Fibroblast of skin of right quadriceps (primary cell): ENCODE measurements at regions not wholly inside any gene's neighbourhood (a gene's known extent, or its start where the extent isn't known, plus 50 kb on each side); places are given as distances from the start of the nearest gene placed in this dataset.

ENCODE experiments used
- DNase-seq: peaks from one replicate; pipeline ENCODE4 v3.0.0-alpha.2; 2013

DNA sequence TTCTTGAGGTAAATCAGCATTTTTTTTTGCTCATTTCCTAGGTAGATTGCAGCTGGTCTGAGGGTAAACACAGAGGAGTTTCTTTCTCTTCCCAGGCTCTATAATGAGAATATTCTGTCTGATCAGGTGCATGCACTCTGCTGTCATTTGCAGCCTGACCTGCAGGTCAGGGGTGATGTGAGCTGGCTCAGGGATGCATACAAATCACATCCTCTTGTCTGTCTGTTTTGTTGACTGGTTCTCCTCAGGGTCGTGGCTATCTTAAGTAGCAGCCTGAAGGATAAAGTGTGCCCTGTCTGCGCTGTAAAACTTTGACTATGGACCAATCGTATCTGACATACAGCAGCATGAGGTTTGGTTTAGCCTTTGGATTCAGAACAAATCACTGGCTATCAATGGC, 183.4 kb upstream of the POU3F2 start:
- DNase-seq, result no peak

DNA sequence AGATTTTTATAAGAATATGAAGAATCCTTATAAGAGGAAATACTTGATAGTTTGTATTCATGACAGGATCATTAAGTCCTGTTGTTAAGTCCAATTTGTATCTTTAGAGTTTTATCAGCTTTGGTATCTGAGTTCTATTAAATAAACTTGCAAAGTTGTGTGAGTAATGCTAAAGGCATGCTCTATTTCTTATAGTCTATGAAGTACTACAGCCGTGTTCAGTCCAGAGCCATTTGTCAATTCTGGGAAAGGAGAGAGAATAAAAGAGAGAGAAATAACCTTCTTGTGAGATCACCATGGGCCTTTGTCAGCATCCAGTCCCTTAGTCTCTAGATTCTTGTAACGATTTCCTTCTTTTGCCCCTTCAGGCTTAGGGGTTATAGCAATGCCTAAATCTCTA, 181.2 kb upstream of the POU3F2 start:
- no peak for DNase-seq

DNA sequence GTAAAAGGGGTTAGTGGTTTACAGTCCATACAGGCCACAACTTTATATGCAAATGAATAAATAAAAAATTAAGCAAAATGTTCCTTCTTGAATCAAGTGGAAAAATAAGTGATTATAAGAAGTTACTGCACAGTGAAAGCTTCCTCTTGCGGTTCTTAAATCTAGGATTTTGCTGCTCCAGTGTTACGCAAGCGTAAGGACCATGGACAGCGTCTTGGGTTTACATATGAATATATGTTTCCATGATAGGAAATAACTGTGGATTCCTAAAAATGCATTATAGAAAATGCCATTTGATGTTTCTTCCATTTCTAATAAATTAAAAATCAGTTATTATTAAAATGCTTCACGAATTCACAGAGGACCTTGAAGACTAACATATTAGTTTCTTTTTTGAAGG, 176.6 kb upstream of the POU3F2 start:
- DNase-seq, result peak; percentile 53

DNA sequence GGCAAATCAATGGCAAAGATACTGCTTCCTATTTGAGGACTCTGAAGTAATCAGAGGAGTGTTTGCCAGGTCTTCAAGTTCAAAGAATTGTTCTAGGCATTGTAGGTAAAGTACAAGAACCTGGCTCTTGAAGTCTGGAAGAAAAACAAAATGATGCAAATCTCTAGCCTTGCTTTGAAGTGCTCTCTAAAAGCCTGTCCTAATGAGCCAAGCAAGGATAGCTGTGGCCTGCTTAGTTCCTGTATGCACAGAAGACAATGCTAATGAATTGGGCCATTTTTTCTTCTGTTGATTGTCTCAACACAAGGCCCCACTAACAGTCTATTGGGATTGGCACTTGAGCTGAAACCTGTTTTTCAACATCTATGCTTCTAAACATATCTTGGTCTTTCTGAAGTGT, 165.0 kb upstream of the POU3F2 start:
- DNase-seq, result no peak

DNA sequence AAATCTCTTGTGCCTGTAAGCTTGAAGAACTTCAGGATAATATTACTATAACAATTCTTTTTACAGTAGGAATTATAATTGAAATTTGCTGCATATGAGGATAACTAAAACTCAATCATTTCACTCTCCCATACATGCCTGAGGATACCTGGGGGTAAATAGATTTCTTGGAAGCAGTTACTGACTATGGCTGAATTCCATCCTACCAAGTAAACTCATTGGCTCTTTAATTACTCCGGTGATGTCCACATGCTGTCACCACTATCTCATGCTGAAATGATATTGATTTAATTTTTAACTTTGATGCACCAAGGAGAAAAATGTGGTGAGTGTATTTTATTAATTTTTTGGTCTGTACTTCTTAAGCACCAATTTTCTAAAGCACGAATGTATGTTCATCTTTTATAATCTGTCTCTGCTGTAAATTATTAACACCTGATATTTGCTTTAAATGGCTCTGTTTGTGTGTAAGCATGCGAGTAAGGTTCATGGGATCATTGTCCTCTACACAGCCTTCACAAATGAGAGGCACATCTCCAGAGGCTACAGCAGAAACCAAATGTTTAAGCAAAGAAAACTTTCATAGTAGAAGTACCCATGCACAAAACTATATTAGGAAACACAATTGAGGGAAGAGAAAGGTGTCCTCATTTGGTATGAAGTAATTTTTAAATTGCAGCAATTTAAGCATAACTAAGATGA, 164.2 kb upstream of the POU3F2 start:
- DNase-seq, result no peak

DNA sequence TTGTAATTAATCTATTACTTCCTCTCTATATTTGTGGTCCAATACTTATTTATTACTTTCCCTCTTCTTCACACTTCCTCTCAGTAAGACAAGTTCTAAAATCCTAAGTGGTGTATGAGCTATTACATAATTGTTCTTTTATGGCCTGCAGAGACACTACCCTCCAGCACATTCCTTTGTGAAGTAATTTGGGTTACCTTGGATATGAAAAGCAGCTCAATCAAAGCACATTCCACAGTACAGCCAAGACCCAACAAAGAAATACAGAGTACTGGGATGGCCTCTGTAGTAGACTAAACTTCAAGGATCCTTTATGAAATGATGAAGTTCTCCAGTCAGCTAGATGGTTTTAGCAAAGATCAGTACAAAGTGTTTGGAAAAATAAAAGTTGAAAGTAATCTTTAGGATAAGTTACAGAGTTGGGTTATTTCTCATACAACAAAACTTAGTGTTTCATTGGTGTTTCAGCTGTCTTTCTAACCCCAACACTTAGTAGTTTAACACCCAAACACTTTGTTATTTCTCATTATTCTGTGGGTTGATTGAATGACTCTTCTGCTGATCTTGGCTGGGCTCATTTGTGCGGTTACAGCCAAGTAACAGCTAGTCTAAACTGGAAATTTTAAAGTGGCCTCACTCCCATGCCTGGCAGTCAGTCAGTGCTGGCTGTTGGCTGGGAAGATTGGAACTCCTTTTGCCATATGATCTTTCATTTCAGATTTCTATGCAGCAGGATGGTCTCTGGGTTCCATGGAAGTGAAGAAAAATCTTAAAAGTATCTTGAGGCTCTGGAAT, 161.5 kb upstream of the POU3F2 start:
- DNase-seq, result no peak

DNA sequence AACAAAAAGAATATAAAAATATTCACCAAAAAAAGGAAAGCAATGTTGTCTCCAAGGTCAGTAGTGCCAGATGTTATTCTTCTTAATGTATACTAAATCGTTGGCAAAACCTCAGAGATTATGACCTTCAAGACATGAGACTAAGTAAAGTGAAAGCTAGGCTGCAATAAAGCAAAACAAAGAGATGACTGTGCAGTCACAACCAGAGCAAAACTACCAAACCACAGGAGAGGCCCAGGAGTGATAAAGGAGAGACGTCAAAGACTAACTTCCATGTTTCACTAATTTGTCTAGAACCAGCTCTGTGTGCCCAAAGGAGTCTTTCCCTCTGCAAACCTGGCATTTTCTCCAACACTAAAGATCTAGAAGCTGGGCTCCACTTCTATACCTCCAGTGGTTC, 155.9 kb upstream of the POU3F2 start:
- DNase-seq, result no peak

DNA sequence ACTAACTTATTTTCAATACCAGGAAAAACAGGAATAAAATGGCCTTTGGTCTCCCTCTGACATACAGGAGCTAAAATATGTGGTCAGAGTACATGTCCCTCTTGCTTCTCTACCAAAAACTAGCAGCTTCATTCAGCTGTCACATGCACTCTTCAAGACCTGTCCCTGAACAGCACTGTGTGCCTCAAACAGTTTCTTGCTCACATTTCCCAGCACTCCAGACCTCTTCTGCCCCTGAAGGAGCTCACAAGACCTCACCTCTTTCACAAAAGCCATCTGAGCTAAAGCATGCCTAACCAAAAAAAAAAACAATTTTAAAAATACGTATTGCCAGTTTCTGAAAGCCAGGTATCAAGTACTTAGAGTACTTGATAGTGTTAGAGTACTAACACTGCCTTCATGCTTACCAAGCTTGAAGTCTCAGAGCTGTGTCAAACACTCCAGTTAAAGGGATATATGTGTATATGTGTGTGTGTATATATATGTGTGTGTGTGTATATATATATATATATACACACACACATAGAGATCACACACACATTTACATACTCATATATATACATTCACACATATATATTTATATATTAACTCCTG, 148.3 kb upstream of the POU3F2 start:
- DNase-seq, result no peak

DNA sequence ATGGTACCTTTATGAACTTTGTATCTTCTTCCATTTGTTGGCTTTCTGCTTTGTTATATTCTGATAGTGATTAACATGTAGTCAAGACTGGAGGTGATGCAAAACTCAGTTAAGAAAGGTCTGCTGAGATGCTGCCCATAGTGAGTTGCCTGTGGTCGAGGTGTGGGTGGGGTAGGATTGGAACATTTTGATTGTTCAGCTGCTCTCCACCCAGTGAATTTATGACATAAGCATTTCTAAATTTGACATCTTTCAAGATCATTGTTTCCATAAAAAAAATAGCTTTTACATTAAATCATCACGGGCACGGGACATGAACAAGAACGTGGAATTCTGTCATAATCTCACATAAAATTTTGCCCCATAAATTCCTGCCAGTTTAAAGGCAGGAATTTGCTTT, 146.6 kb upstream of the POU3F2 start:
- no peak for DNase-seq

DNA sequence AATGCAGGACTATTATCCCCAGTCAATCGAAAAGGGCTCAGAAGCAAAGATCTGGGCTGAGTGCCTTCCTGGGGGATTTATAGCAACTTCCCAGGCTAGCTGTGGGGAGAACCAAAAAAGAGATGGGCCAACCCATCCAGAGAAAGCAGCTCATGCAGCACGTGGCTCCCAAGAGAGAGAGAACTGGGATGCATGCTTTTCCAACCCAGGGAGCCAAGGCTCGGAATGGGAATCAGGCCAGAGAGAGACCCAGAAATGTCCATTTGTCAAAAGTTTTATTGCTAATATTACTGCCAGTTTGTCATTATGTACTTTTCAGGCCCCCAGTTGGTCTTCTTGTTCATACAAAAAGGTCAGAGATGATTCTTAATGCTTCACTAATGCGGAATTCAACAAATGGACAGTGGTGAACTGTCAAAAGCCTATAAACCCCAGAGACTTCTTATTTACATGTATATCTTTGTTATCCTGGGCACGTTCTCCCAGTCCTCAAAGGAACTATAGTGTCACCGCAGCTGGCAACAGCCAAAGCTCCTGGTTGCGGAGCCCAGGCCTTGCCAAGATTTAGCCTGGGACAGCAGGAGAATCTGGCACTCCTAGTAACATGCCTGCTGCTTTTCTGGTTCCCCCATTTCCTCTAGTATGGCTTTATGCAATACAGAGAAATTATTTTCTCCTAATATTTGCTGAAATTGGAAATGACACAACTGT, 139.1 kb upstream of the POU3F2 start:
- no peak for DNase-seq

DNA sequence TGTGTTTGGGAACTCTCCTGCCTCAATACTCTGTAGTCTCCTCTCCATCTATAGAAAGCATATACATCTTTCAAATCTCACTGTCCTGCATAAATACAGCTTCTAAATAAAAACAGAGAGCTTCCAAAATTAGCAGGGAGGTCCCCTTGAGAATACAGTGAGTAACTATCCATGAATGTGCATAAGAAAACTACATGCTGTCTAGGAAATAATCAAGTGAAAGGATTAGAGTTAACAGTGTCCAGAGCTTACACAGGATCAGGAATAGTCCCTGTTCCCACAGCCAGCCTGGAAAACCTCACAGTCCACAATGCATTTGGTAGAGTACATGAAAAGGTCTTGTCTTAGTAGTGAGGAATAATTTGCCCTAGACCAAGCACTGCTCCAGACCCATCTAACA, 123.0 kb upstream of the POU3F2 start:
- no peak for DNase-seq

DNA sequence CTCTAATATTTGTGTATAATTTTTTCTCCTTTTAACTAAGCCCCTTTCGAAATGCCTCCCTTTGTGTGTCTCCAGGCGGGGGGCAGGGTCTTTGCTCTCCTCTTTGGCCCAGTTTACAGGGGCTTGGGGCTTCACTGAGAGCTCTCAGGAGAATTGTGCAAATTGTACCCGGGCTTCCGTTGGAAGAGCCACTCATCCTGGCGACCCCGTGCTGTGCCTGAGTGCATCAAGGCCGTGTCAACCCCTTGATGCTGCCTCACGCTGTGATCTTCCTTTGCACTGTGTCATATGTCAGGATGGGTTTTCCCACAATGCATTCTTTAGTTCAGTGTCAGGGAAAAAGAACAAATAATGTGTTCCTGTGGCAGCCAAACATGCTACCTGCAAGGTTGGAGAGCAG, 118.0 kb upstream of the POU3F2 start:
- DNase-seq, result no peak

DNA sequence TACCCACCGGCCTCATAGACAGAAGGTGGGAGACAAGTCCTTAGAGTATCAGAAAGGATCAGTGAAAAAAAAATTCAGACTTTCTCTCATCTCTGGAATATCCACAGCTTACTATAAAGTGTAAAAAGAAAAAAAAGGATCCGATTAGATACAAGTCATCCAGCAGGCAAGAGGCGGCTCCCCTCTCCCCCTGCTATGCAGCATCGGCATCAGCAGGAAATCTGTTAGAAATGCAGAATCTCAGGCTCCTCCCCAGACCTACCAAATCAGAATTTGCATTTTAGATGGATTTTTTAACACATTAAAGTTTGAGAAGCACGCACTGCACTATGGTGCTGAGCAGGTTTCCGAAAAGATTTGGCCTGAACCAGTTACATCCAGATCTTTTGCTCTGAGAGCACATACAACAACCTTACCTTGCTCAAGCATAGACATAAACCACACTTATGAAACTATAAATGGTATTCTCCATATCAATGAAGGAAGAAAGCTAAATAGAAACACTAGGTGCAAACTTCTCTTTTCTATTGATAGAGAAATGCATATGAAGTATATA, 117.0 kb upstream of the POU3F2 start:
- DNase-seq, result no peak

DNA sequence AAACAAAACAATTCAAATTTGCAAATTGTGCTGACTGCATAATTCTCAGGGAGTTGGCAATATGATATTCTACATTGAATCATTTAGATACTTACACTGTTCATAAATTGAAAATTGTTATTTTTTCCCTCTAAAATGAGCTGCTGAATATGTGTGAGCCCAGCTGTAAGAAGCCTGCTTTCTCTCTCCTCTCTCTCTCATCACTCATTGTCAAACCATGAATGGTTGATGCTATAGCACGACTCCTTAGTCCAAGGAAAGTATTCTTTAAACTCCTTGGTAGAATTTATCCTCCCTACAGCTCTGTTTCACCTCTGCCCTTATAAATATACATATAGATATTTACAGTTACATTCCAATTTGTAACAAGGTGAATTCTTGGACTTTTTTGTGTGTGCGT, 116.4 kb upstream of the POU3F2 start:
- DNase-seq, result no peak

DNA sequence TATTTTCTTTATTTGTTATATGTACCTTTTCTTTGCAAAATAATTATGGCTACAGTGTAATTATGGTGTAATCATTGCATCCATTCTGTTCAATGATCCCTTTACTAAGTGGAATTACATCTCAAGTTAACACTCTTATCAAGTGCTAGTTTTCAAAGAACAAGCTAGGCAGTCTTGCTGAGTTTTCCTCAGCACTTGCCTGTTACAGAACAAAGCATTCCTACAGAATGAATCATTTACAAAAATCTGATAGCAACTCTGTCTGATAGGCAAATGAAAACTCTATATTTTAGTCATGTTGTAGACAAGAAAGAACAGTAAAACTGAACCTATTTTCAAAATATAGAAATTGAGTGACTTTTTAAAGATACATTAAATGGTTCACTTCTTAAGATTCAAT, 109.8 kb upstream of the POU3F2 start:
- no peak for DNase-seq

DNA sequence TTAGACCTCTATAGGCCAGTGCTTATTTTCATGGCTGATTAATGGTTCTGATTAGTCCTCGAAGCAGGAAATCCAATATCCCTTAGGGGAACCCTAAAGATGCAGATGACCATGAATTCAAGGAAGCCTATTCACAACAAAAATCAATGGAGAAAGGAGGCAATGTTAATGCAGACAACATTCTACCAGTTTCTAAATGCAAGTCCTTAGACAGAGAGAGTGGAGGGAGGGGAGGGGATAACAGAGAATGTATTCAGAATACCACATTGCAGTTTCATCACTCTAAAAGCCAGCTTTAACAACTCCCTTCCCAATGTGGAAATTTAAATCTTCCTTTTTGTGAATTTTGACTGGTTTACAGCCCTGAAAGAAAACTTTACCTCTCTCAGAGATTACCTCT, 87.1 kb upstream of the POU3F2 start:
- DNase-seq, result no peak

DNA sequence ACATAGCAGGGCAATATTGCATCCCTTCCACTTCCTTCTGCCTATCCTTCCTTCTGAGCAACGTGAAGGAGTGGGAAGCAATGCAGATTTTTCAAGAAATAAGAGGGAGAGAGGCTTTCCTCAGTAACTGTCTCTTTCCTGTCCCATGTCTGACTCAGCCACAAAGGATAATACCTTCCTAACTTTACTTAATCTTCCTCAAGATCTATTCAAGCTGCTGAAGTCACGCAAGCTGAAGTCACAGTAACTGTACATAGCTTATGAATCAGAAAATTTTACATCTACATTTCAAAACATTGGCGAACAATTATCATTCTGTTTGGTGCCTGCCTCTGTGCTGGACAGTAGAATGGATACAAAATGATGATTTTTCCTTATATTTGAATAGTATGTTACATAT, 86.4 kb upstream of the POU3F2 start:
- peak; percentile 1 for DNase-seq

DNA sequence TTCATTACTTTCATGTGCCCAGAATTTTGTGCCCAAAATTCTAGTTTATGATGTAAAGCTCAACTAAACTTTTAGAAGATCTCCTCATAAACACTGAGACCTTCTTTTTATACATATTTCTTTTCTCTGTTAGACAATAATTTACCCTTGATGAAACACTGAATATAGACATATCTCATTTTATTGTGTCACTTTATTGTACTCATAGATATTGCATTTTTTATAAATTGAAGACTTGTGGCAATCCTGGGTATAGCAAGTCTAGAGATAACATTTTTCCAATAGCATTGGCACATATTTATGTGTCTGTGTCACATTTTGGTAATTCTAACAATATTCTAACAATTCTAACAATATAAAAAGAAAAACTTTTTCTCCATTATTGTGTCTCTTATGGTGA, 74.9 kb upstream of the POU3F2 start:
- no peak for DNase-seq

DNA sequence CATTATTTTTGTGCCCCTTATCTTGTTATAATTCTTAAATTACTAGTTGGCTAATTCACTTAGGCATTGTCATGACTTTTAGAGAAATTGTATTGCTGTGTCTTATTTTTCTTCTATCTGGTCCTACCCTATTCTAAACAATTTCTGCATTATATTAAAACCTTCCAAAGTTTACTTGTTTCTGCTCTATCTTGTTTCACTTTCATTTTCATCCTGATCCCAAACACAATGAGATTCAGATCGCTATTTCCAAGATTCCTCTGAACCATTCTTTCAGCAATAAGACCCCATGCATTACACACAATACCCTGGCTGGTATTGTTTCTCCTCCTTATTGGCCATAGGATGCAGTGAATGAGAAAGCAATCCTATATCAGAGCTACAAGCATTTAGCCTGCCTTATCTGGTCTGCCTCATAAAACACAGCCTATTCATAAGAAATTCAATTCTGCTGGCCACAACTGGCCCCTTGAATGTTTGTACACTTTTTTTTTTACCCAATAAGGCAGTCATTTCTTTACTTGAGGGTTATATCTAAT, 69.9 kb upstream of the POU3F2 start:
- DNase-seq, result no peak

DNA sequence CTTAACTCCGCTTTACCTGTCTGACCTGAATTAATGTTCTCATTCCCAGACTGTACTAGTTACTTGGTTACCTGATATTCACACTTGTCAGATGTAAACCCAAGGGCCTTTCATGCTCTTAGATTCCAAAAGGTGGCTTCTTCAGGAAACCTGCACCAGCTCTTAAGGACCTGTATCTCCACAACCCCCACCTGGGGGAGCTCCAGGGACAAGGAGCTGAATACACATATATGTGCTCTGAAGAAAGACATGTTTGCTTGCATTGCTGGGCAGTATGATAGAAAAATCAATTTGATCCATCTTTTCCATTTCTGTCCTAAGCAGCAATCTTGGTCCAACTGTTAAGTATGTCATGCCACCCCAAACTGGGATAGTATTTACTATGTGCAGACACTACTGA, 64.8 kb upstream of the POU3F2 start:
- peak; percentile 22 for DNase-seq

DNA sequence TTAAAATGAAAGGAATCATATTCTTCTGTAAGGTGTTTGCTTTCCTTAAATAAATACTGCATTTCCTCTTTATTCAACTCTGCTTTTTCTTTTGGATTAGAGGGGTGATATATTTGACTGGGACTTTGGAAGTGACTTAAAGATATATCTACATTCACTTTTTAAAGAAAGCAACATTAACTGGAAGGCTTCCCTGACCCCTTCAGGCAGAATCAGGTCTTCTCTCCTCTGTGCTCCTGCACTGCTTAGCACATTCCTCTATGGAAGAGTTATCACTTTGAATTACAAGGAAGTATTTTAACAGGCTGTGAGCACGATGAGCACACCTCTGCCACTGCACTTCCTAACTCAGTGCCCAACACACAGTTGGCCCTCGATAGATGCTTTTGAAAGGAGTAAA, 59.2 kb upstream of the POU3F2 start:
- DNase-seq, result no peak

DNA sequence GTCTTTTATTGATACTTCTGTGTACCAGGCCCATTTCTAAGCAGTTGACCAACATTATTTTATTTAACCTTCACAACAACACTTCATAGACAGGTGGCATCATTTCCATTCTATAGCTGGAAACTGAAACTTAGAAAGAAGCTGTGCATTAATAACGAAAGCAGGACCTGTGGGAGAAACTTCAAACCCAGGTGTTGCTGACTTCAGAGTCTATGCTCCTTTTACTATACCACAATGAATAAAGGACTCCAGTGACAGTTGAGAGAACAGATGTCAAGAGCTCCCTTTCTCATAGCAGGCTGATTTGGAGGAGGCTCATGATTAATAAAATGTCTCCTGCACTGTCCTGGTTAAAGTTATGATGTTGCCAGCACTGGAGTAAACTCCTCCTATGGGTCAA, 56.6 kb upstream of the POU3F2 start:
- no peak for DNase-seq

DNA sequence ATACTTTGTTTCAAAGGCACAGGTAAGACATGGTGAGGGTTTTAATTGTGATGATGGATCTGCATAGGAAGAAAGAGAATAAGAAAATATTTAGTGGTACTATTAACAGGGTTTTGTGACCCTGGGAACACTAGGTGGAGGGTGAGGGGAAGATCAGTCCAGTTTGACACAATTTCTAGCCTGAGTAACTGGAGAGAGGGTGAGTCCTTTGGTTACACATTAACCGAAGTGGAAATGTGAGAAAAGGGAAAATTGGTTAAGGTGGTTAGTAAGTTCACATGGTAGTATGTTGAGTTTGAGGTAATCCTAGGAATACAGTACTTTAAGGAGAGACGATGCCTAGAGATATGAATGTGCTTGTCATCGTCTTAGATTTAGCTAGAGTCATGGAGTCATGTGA, 54.8 kb upstream of the POU3F2 start:
- no peak for DNase-seq
